ENCODE measurements at regions not wholly inside any gene's neighbourhood (a gene's known extent, or its start where the extent isn't known, plus 50 kb on each side); places are given as distances from the start of the nearest gene placed in this dataset.

GRCh38 chr18:61697306-61697909 is 195.4 kb downstream of the RNF152 start:
- no peak overlapping the region for H3K4me3 ChIP-seq (ENCODE audit: low read depth, low read length)
- no peak for DNase-seq
- H3K27me3 ChIP-seq, result no peaks in the 10 kb centered on the region
- no peak for TF ChIP-seq CTCF (IDR thresholded peaks at IDR 0.05; ENCODE audit: low read depth, low read length)
- no peaks in the 10 kb centered on the region for H3K36me3 ChIP-seq
- no peaks in the 10 kb centered on the region for H3K9me3 ChIP-seq
- no peaks in the 10 kb centered on the region for H3K4me1 ChIP-seq

- Histone ChIP-seq H3K9me3 (no peaks in the 10 kb centered on the region), H3K4me1 (no peaks in the 10 kb centered on the region)
- DNase-seq, result no peak
Measured at GRCh38 chr18:61694236-61694635, 198.6 kb downstream of the RNF152 start.

GRCh38 chr18:61690418-61691138 is 202.2 kb downstream of the RNF152 start:
- no peak for DNase-seq
- H3K9me3 ChIP-seq, result no peaks in the 10 kb centered on the region
- no peaks in the 10 kb centered on the region for H3K27me3 ChIP-seq
- H3K4me1 ChIP-seq, result no peaks in the 10 kb centered on the region
- H3K36me3 ChIP-seq, result no peaks in the 10 kb centered on the region
- no peak overlapping the region for H3K4me3 ChIP-seq (ENCODE audit: low read depth, low read length)
- no peak for TF ChIP-seq CTCF (IDR thresholded peaks at IDR 0.05; ENCODE audit: low read depth, low read length)

More at GRCh38 chr18:61694236-61694635, 198.6 kb downstream of the RNF152 start:
- no peaks in the 10 kb centered on the region for H3K27me3 ChIP-seq
- H3K36me3 ChIP-seq, result no peaks in the 10 kb centered on the region
- no peak overlapping the region for H3K4me3 ChIP-seq (ENCODE audit: low read depth, low read length)
- TF ChIP-seq CTCF (IDR thresholded peaks at IDR 0.05; ENCODE audit: low read depth, low read length), result no peak

- Histone ChIP-seq H3K4me1 (no peaks in the 10 kb centered on the region), H3K4me3 (ENCODE audit: low read depth, low read length) (no peak overlapping the region), H3K36me3 (no peaks in the 10 kb centered on the region), H3K9me3 (no peaks in the 10 kb centered on the region), H3K27me3 (no peaks in the 10 kb centered on the region)
- DNase-seq, result no peak
- TF ChIP-seq CTCF (IDR thresholded peaks at IDR 0.05; ENCODE audit: low read depth, low read length), result no peak
Measured at GRCh38 chr18:61687317-61687716, 205.5 kb downstream of the RNF152 start.

- no peaks in the 10 kb centered on the region for H3K4me1 ChIP-seq
- no peaks in the 10 kb centered on the region for H3K27me3 ChIP-seq
- no peak overlapping the region for H3K4me3 ChIP-seq (ENCODE audit: low read depth, low read length)
- H3K36me3 ChIP-seq, result no peaks in the 10 kb centered on the region
- no peak for DNase-seq
- no peak for TF ChIP-seq CTCF (IDR thresholded peaks at IDR 0.05; ENCODE audit: low read depth, low read length)
- no peaks in the 10 kb centered on the region for H3K9me3 ChIP-seq
Measured at GRCh38 chr18:61683856-61684255, 209.0 kb downstream of the RNF152 start.

GRCh38 chr18:61681065-61681464 is 211.7 kb downstream of the RNF152 start:
- no peaks in the 10 kb centered on the region for H3K9me3 ChIP-seq
- no peak for TF ChIP-seq CTCF (IDR thresholded peaks at IDR 0.05; ENCODE audit: low read depth, low read length)
- H3K4me1 ChIP-seq, result no peaks in the 10 kb centered on the region
- DNase-seq, result no peak
- no peaks in the 10 kb centered on the region for H3K36me3 ChIP-seq
- H3K27me3 ChIP-seq, result no peaks in the 10 kb centered on the region
- no peak overlapping the region for H3K4me3 ChIP-seq (ENCODE audit: low read depth, low read length)

Data from BE2C (cell line).